Endothelial cell of umbilical vein (primary cell): ENCODE measurements at regions not wholly inside any gene's neighbourhood (a gene's known extent, or its start where the extent isn't known, plus 50 kb on each side); places are given as distances from the start of the nearest gene placed in this dataset.

Experiments used
- BruUV-seq: library from RNA; stranded (reverse); fragments of 400-500 nt; replicated peaks from 2 replicates; lab custom pipeline; 2021; lab: Mats Ljungman, UMichigan
- CTCF ChIA-PET: fragments of 300-600, 350-600 bp; sonication (Branson Sonifier 250); formaldehyde crosslinking; loops from one replicate; lab custom pipeline; 2021; ENCODE audit warnings: antibody characterized with exemption, inconsistent platforms; lab: Charles Lee
- POLR2A ChIA-PET: fragments of 300-600, 350-600 bp; sonication (Branson Sonifier 250); formaldehyde crosslinking; loops from one replicate; lab custom pipeline; 2021; ENCODE audit warnings: antibody characterized with exemption, inconsistent platforms; lab: Charles Lee
- DNase-seq: peaks from one replicate; pipeline ENCODE4 v3.0.0-alpha.2; 2011; ENCODE audit warnings: low read depth, low spot score
- FAIRE-seq: peaks from 2 replicates; lab custom pipeline; 2011; peaks lifted over from hg19 to GRCh38; lab: Jason Lieb, UNC
- H2AFZ ChIP-seq: 2 replicates; pipeline ENCODE4 v1.6.0; 2012; ENCODE audit warnings: low read depth, low read length, control low read depth, inconsistent platforms
- H3K27ac ChIP-seq: 2 replicates; pipeline ENCODE4 v1.5.1; 2011; ENCODE audit warnings: low read depth, mild to moderate bottlenecking, control low read depth, low read length, moderate library complexity; ENCODE audit not compliant: insufficient read depth
- H3K27me3 ChIP-seq, 2 experiments: 2 replicates each; pipeline versions ENCODE4 v1.6.0 to v1.6.1; 2011; ENCODE audit warnings: low read length in 2 of 2, mixed read lengths in 1 of 2; ENCODE audit not compliant: control insufficient read depth in 2 of 2, insufficient read depth in 2 of 2
- H3K36me3 ChIP-seq, 2 experiments: 2 replicates in 1 of 2; 3 replicates in 1 of 2; pipeline ENCODE4 v1.5.1; 2011; ENCODE audit warnings: low read length in 2 of 2, mild to moderate bottlenecking in 1 of 2, moderate library complexity in 1 of 2; ENCODE audit not compliant: control insufficient read depth in 2 of 2, insufficient read depth in 2 of 2; ENCODE audit errors: extremely low read depth in 1 of 2
- H3K4me1 ChIP-seq: 3 replicates; pipeline ENCODE4 v1.5.1; 2011; ENCODE audit warnings: mild to moderate bottlenecking, low read length; ENCODE audit not compliant: control insufficient read depth, insufficient read depth; ENCODE audit errors: extremely low read depth
- H3K4me2 ChIP-seq: 2 replicates; pipeline ENCODE4 v1.6.1; 2011; ENCODE audit warnings: low read length, control low read depth, mixed read lengths; ENCODE audit not compliant: insufficient read depth
- H3K4me3 ChIP-seq, 3 experiments: fragments of 200-600 bp in 1 of 3; sonication (generic), shearing (Covaris generic) in 1 of 3; replicated peaks in 1 of 3; 2 replicates each; pipeline ENCODE4 v1.5.1; 2011 to 2016; ENCODE audit warnings: control low read depth in 3 of 3, low read length in 3 of 3, mild to moderate bottlenecking in 2 of 3, inconsistent platforms in 1 of 3, low read depth in 1 of 3, moderate library complexity in 1 of 3; ENCODE audit not compliant: insufficient read depth in 1 of 3
- H3K79me2 ChIP-seq: 2 replicates; pipeline ENCODE4 v1.6.0; 2012; ENCODE audit warnings: low read length, inconsistent platforms; ENCODE audit not compliant: control insufficient read depth, insufficient read depth
- H3K9ac ChIP-seq: replicated peaks from 2 replicates; pipeline ENCODE3; 2011; ENCODE audit warnings: low read length, control low read depth; ENCODE audit not compliant: insufficient read depth; ENCODE audit errors: extremely low read depth
- H3K9me1 ChIP-seq: replicated peaks from 3 replicates; pipeline ENCODE4 v1.6.0; 2011; ENCODE audit warnings: mild to moderate bottlenecking, low read length; ENCODE audit not compliant: control insufficient read depth, insufficient read depth; ENCODE audit errors: extremely low read depth
- H3K9me3 ChIP-seq: replicated peaks from 2 replicates; pipeline ENCODE4 v1.5.1; 2012; ENCODE audit warnings: low read length, inconsistent platforms; ENCODE audit not compliant: control insufficient read depth, insufficient read depth
- H4K20me1 ChIP-seq: replicated peaks from 2 replicates; pipeline ENCODE3; 2011; ENCODE audit warnings: mild to moderate bottlenecking, low read length; ENCODE audit not compliant: control insufficient read depth, insufficient read depth; ENCODE audit errors: extremely low read depth
- EZH2 ChIP-seq: IDR thresholded peaks from 2 replicates; pipeline ENCODE4 v1.6.1; 2012; ENCODE audit warnings: borderline replicate concordance, low read depth, mild to moderate bottlenecking, moderate library complexity, low read length, inconsistent platforms; ENCODE audit not compliant: severe bottlenecking
- FOS ChIP-seq: IDR thresholded peaks from 2 replicates; pipeline ENCODE4 v1.6.1; 2011; ENCODE audit warnings: mild to moderate bottlenecking, low read length, moderate library complexity, borderline replicate concordance; ENCODE audit not compliant: insufficient read depth
- GATA2 ChIP-seq: IDR thresholded peaks from 2 replicates; pipeline ENCODE4 v1.7.0; 2011; ENCODE audit warnings: low read depth, mild to moderate bottlenecking, moderate library complexity, mixed read lengths, low read length; ENCODE audit not compliant: insufficient read length, insufficient read depth
- JUN ChIP-seq: IDR thresholded peaks from 2 replicates; pipeline ENCODE4 v1.6.1; 2011; ENCODE audit warnings: borderline replicate concordance, low read depth; ENCODE audit not compliant: insufficient read length, insufficient read depth
- MYC ChIP-seq: IDR thresholded peaks from one replicate; pipeline ENCODE4 v1.6.1; 2011; ENCODE audit warnings: mild to moderate bottlenecking, low read depth, low read length
- POLR2A ChIP-seq: IDR thresholded peaks from 2 replicates; pipeline ENCODE4 v1.6.1; 2012; ENCODE audit warnings: low read depth, mild to moderate bottlenecking, control low read depth, low read length
- POLR2AphosphoS5 ChIP-seq: IDR thresholded peaks from 2 replicates; pipeline ENCODE4 v1.6.1; 2012; ENCODE audit warnings: low read depth, mild to moderate bottlenecking, control low read depth, low read length, moderate library complexity; ENCODE audit not compliant: insufficient read depth
- dilution Hi-C: fragments of 300-500 bp; cut with MboI; formaldehyde crosslinking; loops from one replicate; pipeline ENCODE4 v1.15.0; 2019; ENCODE audit warnings: low sequenced_read_pairs; ENCODE audit not compliant: extremely low pct_ligation_motif_present
- intact Hi-C: fragments of 100-400 bp; cut with micrococcal nuclease; formaldehyde crosslinking; loops from one replicate; pipeline ENCODE4 v1.10.0; 2022
- TF ChIP-seq, protein P1 (sequence below): IDR thresholded peaks from 2 replicates; pipeline ENCODE4 v1.6.1; 2011; ENCODE audit not compliant: insufficient read depth, insufficient read length
- TF ChIP-seq, protein P2 (sequence below), 2 donors: IDR thresholded peaks; 1 replicate in 1 of 2; 2 replicates in 1 of 2; pipeline ENCODE4 v1.5.1; 2011; ENCODE audit warnings: low read length in 2 of 2, mild to moderate bottlenecking in 2 of 2, moderate library complexity in 2 of 2, control low read depth in 1 of 2, inconsistent platforms in 1 of 2, low read depth in 1 of 2; ENCODE audit not compliant: insufficient read depth in 1 of 2; ENCODE audit errors: extremely low read depth in 1 of 2

GRCh38 chr1:79988401-79988800 lies 981.9 kb upstream of the ADGRL4 start:
- no peaks in the 10 kb centered on the region for H3K36me3 ChIP-seq
- DNase-seq (no peak), FAIRE-seq (no peak)
- TF ChIP-seq POLR2A (no peak), MYC (no peak), FOS (no peak), GATA2 (no peak), EZH2 (no peak), JUN (no peak), POLR2AphosphoS5 (no peak)
- TF ChIP-seq, protein P1, sequence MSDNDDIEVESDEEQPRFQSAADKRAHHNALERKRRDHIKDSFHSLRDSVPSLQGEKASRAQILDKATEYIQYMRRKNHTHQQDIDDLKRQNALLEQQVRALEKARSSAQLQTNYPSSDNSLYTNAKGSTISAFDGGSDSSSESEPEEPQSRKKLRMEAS: no peak
- TF ChIP-seq, protein P2, sequence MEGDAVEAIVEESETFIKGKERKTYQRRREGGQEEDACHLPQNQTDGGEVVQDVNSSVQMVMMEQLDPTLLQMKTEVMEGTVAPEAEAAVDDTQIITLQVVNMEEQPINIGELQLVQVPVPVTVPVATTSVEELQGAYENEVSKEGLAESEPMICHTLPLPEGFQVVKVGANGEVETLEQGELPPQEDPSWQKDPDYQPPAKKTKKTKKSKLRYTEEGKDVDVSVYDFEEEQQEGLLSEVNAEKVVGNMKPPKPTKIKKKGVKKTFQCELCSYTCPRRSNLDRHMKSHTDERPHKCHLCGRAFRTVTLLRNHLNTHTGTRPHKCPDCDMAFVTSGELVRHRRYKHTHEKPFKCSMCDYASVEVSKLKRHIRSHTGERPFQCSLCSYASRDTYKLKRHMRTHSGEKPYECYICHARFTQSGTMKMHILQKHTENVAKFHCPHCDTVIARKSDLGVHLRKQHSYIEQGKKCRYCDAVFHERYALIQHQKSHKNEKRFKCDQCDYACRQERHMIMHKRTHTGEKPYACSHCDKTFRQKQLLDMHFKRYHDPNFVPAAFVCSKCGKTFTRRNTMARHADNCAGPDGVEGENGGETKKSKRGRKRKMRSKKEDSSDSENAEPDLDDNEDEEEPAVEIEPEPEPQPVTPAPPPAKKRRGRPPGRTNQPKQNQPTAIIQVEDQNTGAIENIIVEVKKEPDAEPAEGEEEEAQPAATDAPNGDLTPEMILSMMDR (IDR thresholded peaks at IDR 0.05; ENCODE audit: extremely low read depth in 1 of 2, insufficient read depth in 1 of 2, low read depth in 1 of 2, low read length in 2 of 2): no peak
- H3K9me1 ChIP-seq: no peaks in the 10 kb centered on the region
- H3K9ac ChIP-seq: no peak overlapping the region
- intact Hi-C loops: no loop called here
- POLR2A ChIA-PET: no interaction called here
- no peak overlapping the region for H3K4me2 ChIP-seq
- H3K27ac ChIP-seq: no peak overlapping the region
- dilution Hi-C loops: no loop called here
- no peaks in the 10 kb centered on the region for H3K27me3 ChIP-seq
- H2AFZ ChIP-seq: no peak overlapping the region
- CTCF ChIA-PET: interaction anchor here (0.7 kb wide), 1 partner anchor 9 kb away, joined by 3 read pairs; no protein-coding TSS in a partner anchor
- H4K20me1 ChIP-seq: no peaks in the 10 kb centered on the region
- H3K4me1 ChIP-seq: no peaks in the 10 kb centered on the region
- H3K79me2 ChIP-seq: no peaks in the 10 kb centered on the region
- no TSS peak for BruUV-seq
- no peaks in the 10 kb centered on the region for H3K9me3 ChIP-seq
- no peak overlapping the region for H3K4me3 ChIP-seq
